Activated B cell treated with CpG ODN at 0.5 μM for 24 hours (primary cell): ENCODE measurements at regions not wholly inside any gene's neighbourhood (a gene's known extent, or its start where the extent isn't known, plus 50 kb on each side); places are given as distances from the start of the nearest gene placed in this dataset.
A peak's percentile ranks its signal among the peaks of the same experiment; 100 is the strongest.

Source experiments
- ATAC-seq: fragments of 200-7000 bp; cut with Tn5 transposase; one replicate; pipeline ENCODE4 v1.10.0; 2021; ENCODE audit warnings: low read depth, mild to moderate bottlenecking, moderate library complexity
- CTCF ChIA-PET: fragments of 350-600 bp; sonication (Branson Sonifier 250); formaldehyde crosslinking; loops from one replicate; lab custom pipeline; 2021; ENCODE audit warnings: antibody characterized with exemption; lab: Charles Lee
- POLR2A ChIA-PET: fragments of 350-600 bp; sonication (Branson Sonifier 250); formaldehyde crosslinking; loops from one replicate; lab custom pipeline; 2021; ENCODE audit warnings: antibody characterized with exemption; lab: Charles Lee
- DNase-seq: peaks from one replicate; pipeline ENCODE4 v3.0.0; 2022
- H3K27ac Mint-ChIP-seq: one replicate; pipeline ENCODE4 v1.8.0; 2020; ENCODE audit warnings: mixed read lengths
- H3K27me3 Mint-ChIP-seq: one replicate; pipeline ENCODE4 v1.8.0; 2021; ENCODE audit warnings: mixed read lengths
- H3K36me3 Mint-ChIP-seq: one replicate; pipeline ENCODE4 v1.8.0; 2021; ENCODE audit warnings: low read depth, mixed read lengths
- H3K4me1 Mint-ChIP-seq: one replicate; pipeline ENCODE4 v1.8.0; 2021; ENCODE audit warnings: mixed read lengths
- H3K4me3 Mint-ChIP-seq: one replicate; pipeline ENCODE4 v1.8.0; 2020; ENCODE audit warnings: mild to moderate bottlenecking, mixed read lengths
- H3K9me3 Mint-ChIP-seq: one replicate; pipeline ENCODE4 v1.8.0; 2020; ENCODE audit warnings: mixed read lengths
- CTCF ChIP-seq: fragments of 200-600 bp; IDR thresholded peaks from one replicate; pipeline ENCODE4 v1.8.0; 2022; ENCODE audit warnings: antibody characterized with exemption, mild to moderate bottlenecking
- intact Hi-C: fragments of 100-400 bp; cut with micrococcal nuclease; formaldehyde crosslinking; loops from one replicate; pipeline ENCODE4 v1.15.1; 2024

GRCh38 chr21:23698619-23699018, 1908.7 kb downstream of the MRPL39 start:
- Mint-ChIP-seq H3K4me1 (peaks cover 13% of the 10 kb centered on the region), H3K4me3 (no peak overlapping the region), H3K36me3 (no peaks in the 10 kb centered on the region), H3K27ac (no peak overlapping the region), H3K9me3 (peaks cover 20% of the 10 kb centered on the region), H3K27me3 (no peaks in the 10 kb centered on the region)
- DNase-seq (no peak), ATAC-seq (no peak)
- no peak for TF ChIP-seq CTCF
- CTCF ChIA-PET = no interaction called here
- POLR2A ChIA-PET = no interaction called here
- intact Hi-C loops = no loop called here

GRCh38 chr21:23695443-23695842, 1911.8 kb downstream of the MRPL39 start:
- H3K4me1 Mint-ChIP-seq = peaks cover 13% of the 10 kb centered on the region
- ChIA-PET POLR2A (no interaction called here), CTCF (no interaction called here)
- no peak overlapping the region for H3K27ac Mint-ChIP-seq
- peak; percentile 60 for ATAC-seq
- no peaks in the 10 kb centered on the region for H3K36me3 Mint-ChIP-seq
- no peak for TF ChIP-seq CTCF
- H3K9me3 Mint-ChIP-seq = peaks cover 18% of the 10 kb centered on the region
- no peak overlapping the region for H3K4me3 Mint-ChIP-seq
- H3K27me3 Mint-ChIP-seq = no peaks in the 10 kb centered on the region
- DNase-seq = no peak
- intact Hi-C loops = no loop called here

GRCh38 chr21:23694390-23694789, 1912.9 kb downstream of the MRPL39 start:
- Mint-ChIP-seq H3K27ac (no peak overlapping the region), H3K27me3 (no peaks in the 10 kb centered on the region), H3K4me1 (peaks cover 13% of the 10 kb centered on the region), H3K36me3 (no peaks in the 10 kb centered on the region), H3K4me3 (peak overlapping the region; percentile 26), H3K9me3 (peaks cover 9% of the 10 kb centered on the region)
- ATAC-seq (no peak), DNase-seq (no peak)
- TF ChIP-seq CTCF = no peak
- ChIA-PET POLR2A (no interaction called here), CTCF (no interaction called here)
- intact Hi-C loops = no loop called here

GRCh38 chr21:23690316-23690715, 1917.0 kb downstream of the MRPL39 start:
- no peaks in the 10 kb centered on the region for H3K36me3 Mint-ChIP-seq
- H3K9me3 Mint-ChIP-seq = no peaks in the 10 kb centered on the region
- peaks cover 5% of the 10 kb centered on the region for H3K4me1 Mint-ChIP-seq
- POLR2A ChIA-PET = no interaction called here
- no peaks in the 10 kb centered on the region for H3K27me3 Mint-ChIP-seq
- H3K4me3 Mint-ChIP-seq = no peak overlapping the region
- no peak for DNase-seq
- CTCF ChIA-PET = no interaction called here
- TF ChIP-seq CTCF = no peak
- H3K27ac Mint-ChIP-seq = no peak overlapping the region
- ATAC-seq = no peak
- intact Hi-C loops = no loop called here

GRCh38 chr21:23686737-23687523, 1920.4 kb downstream of the MRPL39 start:
- ATAC-seq (no peak), DNase-seq (no peak)
- Mint-ChIP-seq H3K27ac (no peak overlapping the region), H3K9me3 (no peaks in the 10 kb centered on the region), H3K27me3 (no peaks in the 10 kb centered on the region), H3K36me3 (no peaks in the 10 kb centered on the region), H3K4me3 (no peak overlapping the region), H3K4me1 (no peaks in the 10 kb centered on the region)
- ChIA-PET CTCF (no interaction called here), POLR2A (no interaction called here)
- intact Hi-C loops = no loop called here
- no peak for TF ChIP-seq CTCF
